HG02798 (cell line): ENCODE measurements at regions not wholly inside any gene's neighbourhood (a gene's known extent, or its start where the extent isn't known, plus 50 kb on each side); places are given as distances from the start of the nearest gene placed in this dataset.

ENCODE experiments used
- ATAC-seq: cut with Tn5 transposase; IDR thresholded peaks from one replicate; pipeline ENCODE4 v1.9.1; 2021; ENCODE audit warnings: mild to moderate bottlenecking; ENCODE audit not compliant: unreplicated experiment, poor library complexity

- ATAC-seq = no peak
Measured at GRCh38 chr6:129778793-129779192, 68.8 kb upstream of the ARHGAP18 start.

GRCh38 chr6:129777371-129777770, 67.4 kb upstream of the ARHGAP18 start:
- no peak for ATAC-seq

GRCh38 chr6:129776542-129777330, 66.8 kb upstream of the ARHGAP18 start:
- no peak for ATAC-seq

GRCh38 chr6:129774697-129775447, 64.9 kb upstream of the ARHGAP18 start:
- peak; percentile 73 for ATAC-seq

GRCh38 chr6:129773304-129773703, 63.3 kb upstream of the ARHGAP18 start:
- no peak for ATAC-seq

- no peak for ATAC-seq
Measured at GRCh38 chr6:129771678-129772077, 61.7 kb upstream of the ARHGAP18 start.

GRCh38 chr6:129767776-129768485, 58.0 kb upstream of the ARHGAP18 start:
- ATAC-seq = no peak

GRCh38 chr6:129766959-129767728, 57.2 kb upstream of the ARHGAP18 start:
- peak; percentile 87 for ATAC-seq

- ATAC-seq = no peak
Measured at GRCh38 chr6:129764761-129765407, 54.9 kb upstream of the ARHGAP18 start.

- ATAC-seq = no peak
Measured at GRCh38 chr6:129759796-129760605, 50.0 kb upstream of the ARHGAP18 start.
